Stimulated activated naive CD8-positive, alpha-beta T cell treated with anti-CD3 and anti-CD28 coated beads, Interleukin-15, Interleukin-2, amounts not matched to agents 100 ng/mL and 50 ng/mL, for 24 hours (primary cell): ENCODE measurements at regions not wholly inside any gene's neighbourhood (a gene's known extent, or its start where the extent isn't known, plus 50 kb on each side); places are given as distances from the start of the nearest gene placed in this dataset.

ENCODE experiments used
- H3K27ac Mint-ChIP-seq: one replicate; pipeline ENCODE4 v1.8.0; 2021; ENCODE audit warnings: mild to moderate bottlenecking, mixed read lengths
- H3K27me3 Mint-ChIP-seq: one replicate; pipeline ENCODE4 v1.8.0; 2021; ENCODE audit warnings: mixed read lengths
- H3K36me3 Mint-ChIP-seq: one replicate; pipeline ENCODE4 v1.8.0; 2021; ENCODE audit warnings: low read depth, mixed read lengths
- H3K4me1 Mint-ChIP-seq: one replicate; pipeline ENCODE4 v1.8.0; 2021; ENCODE audit warnings: low read depth, mixed read lengths
- H3K4me3 Mint-ChIP-seq: one replicate; pipeline ENCODE4 v1.8.0; 2021; ENCODE audit warnings: mild to moderate bottlenecking, mixed read lengths
- H3K9me3 Mint-ChIP-seq: one replicate; pipeline ENCODE4 v1.8.0; 2021; ENCODE audit warnings: mixed read lengths

DNA sequence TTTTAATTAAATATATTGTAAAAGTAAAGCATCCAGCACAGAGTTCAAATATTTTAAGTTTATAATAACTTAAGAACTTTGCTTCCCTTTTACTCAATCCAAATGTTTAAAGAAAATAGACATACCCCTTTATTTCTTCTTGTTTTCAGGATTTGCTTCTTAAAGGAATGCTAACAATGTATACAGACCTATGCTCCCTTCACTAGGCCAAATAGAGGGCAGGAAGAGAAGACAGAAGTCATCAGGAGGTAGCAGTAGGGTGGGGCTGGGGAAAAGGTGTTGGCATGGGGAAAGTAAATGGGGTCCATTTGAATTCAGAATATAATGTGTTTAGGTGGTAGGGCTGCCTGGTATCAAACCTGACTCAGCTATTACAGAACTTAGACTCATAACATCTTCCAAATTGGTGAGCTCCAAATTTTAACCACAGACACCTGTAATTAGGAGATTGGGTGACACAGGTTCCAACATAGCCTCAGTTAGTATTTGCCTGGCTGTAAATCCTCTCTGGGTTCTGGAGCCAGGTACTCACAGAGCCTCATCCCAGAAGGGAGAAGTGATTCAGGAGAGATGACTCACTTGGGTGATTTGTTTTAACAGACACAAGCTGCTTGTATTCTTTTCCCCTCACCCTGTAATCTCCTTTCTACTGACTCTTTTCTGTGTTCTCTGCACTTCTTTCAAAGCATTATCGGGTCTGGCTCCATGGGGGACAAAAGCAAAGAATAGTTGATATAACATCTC is 60.1 kb upstream of the DUSP10 start:
- Mint-ChIP-seq H3K4me1 (peaks cover 44% of the 10 kb centered on the region), H3K4me3 (no peak overlapping the region), H3K9me3 (peaks cover 12% of the 10 kb centered on the region), H3K27ac (peak overlapping the region; percentile 23), H3K27me3 (no peaks in the 10 kb centered on the region), H3K36me3 (peaks cover 8% of the 10 kb centered on the region)

DNA sequence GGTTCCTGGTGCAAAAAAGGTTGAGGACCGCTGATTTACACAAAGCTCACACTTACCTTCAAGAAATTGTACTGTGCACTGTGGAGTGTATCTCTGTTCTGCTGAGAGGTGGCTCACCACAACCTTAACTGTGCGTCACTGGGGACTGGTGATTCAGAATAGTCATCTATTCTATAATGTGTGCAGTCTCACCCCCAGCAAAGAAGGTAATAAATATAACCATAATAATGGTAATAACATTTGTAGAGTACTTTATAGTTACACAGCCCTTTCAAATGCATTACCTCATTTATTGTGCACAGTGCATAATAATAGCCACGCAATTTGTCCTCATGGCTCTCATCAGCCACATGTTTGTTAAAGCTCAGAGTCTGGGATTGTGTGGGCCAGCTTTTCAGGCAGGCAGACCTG is 59.4 kb upstream of the DUSP10 start:
- H3K27ac Mint-ChIP-seq, result no peak overlapping the region
- H3K4me3 Mint-ChIP-seq, result no peak overlapping the region
- no peaks in the 10 kb centered on the region for H3K27me3 Mint-ChIP-seq
- H3K4me1 Mint-ChIP-seq, result peaks cover 46% of the 10 kb centered on the region
- peaks cover 12% of the 10 kb centered on the region for H3K9me3 Mint-ChIP-seq
- peaks cover 8% of the 10 kb centered on the region for H3K36me3 Mint-ChIP-seq

DNA sequence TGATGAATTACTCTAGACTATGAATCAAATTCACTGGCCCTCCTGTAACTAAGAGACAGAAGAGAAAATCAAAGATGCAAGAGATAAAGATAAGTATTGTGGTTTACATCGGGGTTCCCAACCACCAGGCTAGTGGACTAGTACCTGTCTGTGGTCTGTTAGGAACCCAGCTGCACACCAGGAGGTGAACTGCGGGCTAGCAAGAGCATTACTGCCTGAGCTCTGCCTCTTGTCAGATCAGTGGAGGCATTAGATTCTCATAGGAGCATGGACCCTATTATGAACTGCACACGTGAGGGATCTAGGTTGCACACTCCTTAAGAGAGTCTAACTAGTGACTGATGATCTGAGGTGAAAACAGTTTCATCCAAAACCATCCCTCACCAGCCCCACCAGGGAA is 58.9 kb upstream of the DUSP10 start:
- H3K4me3 Mint-ChIP-seq, result no peak overlapping the region
- no peaks in the 10 kb centered on the region for H3K27me3 Mint-ChIP-seq
- H3K9me3 Mint-ChIP-seq, result peaks cover 12% of the 10 kb centered on the region
- H3K27ac Mint-ChIP-seq, result no peak overlapping the region
- H3K36me3 Mint-ChIP-seq, result peaks cover 8% of the 10 kb centered on the region
- peaks cover 50% of the 10 kb centered on the region for H3K4me1 Mint-ChIP-seq

GRCh38 chr1:221797506-221797905 is 55.6 kb upstream of the DUSP10 start:
- Mint-ChIP-seq H3K27me3 (no peaks in the 10 kb centered on the region), H3K9me3 (peaks cover 22% of the 10 kb centered on the region), H3K4me3 (no peak overlapping the region), H3K36me3 (peaks cover 13% of the 10 kb centered on the region), H3K27ac (no peak overlapping the region), H3K4me1 (peaks cover 69% of the 10 kb centered on the region)

DNA sequence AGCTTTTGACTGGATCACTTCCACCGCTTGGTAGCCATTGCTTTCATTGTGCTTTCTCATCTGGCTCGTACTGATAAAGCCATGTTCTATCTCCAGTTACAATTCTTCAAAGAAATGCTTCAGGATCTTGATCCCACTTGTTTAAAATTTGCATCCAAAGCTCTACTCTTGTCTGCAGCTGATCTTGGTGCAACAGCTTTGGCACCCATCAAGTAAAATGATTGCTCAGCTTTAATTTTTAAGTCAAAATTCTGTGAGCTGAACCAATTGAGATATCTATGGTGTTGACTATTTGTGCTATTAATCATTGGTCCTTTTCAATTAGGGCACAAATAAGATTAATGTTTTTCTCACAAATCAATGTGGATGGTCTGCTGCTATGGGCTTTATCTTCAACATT is 54.8 kb upstream of the DUSP10 start:
- H3K9me3 Mint-ChIP-seq, result peaks cover 25% of the 10 kb centered on the region
- H3K36me3 Mint-ChIP-seq, result peaks cover 13% of the 10 kb centered on the region
- H3K27me3 Mint-ChIP-seq, result no peaks in the 10 kb centered on the region
- no peak overlapping the region for H3K4me3 Mint-ChIP-seq
- H3K27ac Mint-ChIP-seq, result no peak overlapping the region
- H3K4me1 Mint-ChIP-seq, result peaks cover 69% of the 10 kb centered on the region

GRCh38 chr1:221795380-221795779 is 53.5 kb upstream of the DUSP10 start:
- H3K4me3 Mint-ChIP-seq, result peak overlapping the region; percentile 71
- H3K27ac Mint-ChIP-seq, result peak overlapping the region; percentile 95
- peaks cover 12% of the 10 kb centered on the region for H3K36me3 Mint-ChIP-seq
- H3K9me3 Mint-ChIP-seq, result peaks cover 24% of the 10 kb centered on the region
- H3K27me3 Mint-ChIP-seq, result no peaks in the 10 kb centered on the region
- H3K4me1 Mint-ChIP-seq, result peaks cover 60% of the 10 kb centered on the region

DNA sequence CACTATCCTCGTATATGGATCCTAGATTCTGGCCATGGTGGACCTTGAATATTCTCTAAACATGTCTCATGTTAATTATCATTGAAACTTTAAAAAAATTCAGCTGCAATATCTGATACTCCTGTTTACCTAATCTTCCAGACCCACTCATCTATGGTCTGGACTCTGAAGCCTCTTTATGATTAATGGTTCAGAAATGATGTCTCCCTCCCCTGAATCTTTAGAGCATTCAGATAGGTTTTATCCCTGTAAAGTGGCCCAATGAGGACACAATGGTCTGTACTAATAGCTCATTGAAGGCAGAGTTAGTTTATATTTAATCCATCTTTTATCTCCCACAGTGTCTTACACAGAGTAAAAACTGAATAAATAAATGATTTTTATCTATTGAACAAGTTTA is 53.0 kb upstream of the DUSP10 start:
- Mint-ChIP-seq H3K4me1 (peaks cover 59% of the 10 kb centered on the region), H3K27me3 (no peaks in the 10 kb centered on the region), H3K27ac (peak overlapping the region; percentile 95), H3K4me3 (peak overlapping the region; percentile 71), H3K36me3 (peaks cover 11% of the 10 kb centered on the region), H3K9me3 (peaks cover 21% of the 10 kb centered on the region)

DNA sequence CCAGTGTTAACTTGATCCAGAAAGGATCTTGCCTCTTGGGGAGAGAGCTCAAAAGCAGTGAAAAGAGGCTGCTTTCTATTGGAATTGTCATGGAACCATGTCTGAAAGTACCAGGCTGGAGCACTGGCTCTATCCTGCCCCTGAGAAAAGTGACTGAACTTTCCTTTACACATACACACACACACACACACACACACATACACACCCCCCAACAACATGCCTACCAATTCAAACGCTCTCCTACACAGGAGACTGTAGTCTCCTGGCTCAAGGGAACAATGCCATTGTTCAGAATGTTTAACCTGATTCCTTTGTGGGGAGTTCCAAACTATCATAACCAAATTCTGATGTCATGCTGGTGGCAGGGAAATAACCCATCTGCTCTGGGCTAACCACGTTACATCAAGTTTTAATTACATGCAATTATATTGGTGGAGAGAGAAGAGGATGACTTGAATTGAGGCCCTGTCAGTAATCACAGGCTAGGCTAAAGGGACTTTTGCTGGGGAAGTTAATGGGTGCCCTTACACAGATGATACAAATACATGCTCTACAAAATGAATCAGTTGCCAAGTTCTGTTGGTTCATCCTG is 52.3 kb upstream of the DUSP10 start:
- Mint-ChIP-seq H3K9me3 (peaks cover 14% of the 10 kb centered on the region), H3K4me3 (peak overlapping the region; percentile 71), H3K27ac (peak overlapping the region; percentile 95), H3K36me3 (peaks cover 5% of the 10 kb centered on the region), H3K4me1 (peaks cover 59% of the 10 kb centered on the region), H3K27me3 (no peaks in the 10 kb centered on the region)

DNA sequence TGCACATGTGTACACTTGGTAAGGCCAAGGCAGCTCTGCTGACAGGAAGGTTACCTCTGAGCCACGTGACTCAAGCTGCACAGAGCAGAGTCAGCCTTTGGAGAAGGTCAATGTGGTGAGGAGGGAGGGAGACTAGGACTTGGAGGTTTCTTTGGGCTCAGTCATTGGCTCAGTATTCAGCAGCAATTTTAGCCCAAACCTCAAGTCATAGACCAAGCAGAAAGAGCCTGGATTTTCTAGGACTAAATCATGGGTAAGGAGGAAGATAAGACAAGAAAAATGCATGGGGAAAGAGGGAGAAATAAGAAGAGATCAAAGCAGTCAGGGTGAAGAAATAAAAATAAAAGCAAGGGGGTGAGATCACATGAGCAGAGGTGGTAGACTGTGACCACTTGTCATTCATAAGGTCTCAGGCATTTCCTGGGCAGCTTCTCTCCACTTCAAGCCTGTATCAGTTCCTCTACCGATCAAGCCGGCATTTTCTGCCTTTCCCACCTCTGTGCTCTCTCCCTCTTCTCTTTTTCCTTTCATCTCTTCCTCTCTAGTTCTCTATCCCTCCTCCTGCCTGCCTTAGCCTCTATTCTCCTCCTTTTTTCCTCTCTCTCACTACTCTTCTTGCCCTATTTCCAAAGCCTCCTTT is 51.7 kb upstream of the DUSP10 start:
- Mint-ChIP-seq H3K36me3 (peaks cover 5% of the 10 kb centered on the region), H3K4me3 (peak overlapping the region; percentile 71), H3K27me3 (no peaks in the 10 kb centered on the region), H3K4me1 (peaks cover 59% of the 10 kb centered on the region), H3K27ac (peak overlapping the region; percentile 95), H3K9me3 (peaks cover 13% of the 10 kb centered on the region)

DNA sequence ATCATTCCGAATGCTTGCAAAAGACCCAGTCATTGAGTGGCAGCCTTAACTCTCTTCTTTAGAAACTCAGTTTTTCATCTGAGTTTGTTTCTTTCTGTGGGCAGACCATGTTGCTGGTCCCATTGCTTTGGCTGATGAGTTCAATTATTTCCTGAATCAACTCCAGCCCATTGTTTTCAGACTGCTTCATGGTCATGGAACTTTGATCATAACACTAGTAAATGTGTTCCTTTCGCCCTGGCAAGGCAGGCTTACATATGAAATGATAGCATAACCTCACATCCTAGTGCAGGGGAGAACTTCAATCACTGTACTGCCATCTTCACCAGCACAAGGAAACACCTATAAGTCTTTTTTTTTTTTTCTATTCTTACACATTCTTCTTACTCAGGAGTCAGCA is 50.0 kb upstream of the DUSP10 start:
- H3K27ac Mint-ChIP-seq, result peak overlapping the region; percentile 27
- no peak overlapping the region for H3K4me3 Mint-ChIP-seq
- H3K36me3 Mint-ChIP-seq, result peaks cover 5% of the 10 kb centered on the region
- no peaks in the 10 kb centered on the region for H3K27me3 Mint-ChIP-seq
- H3K9me3 Mint-ChIP-seq, result peaks cover 13% of the 10 kb centered on the region
- peaks cover 56% of the 10 kb centered on the region for H3K4me1 Mint-ChIP-seq
